WTC11 (cell line): ENCODE measurements at regions not wholly inside any gene's neighbourhood (a gene's known extent, or its start where the extent isn't known, plus 50 kb on each side); places are given as distances from the start of the nearest gene placed in this dataset.

ENCODE experiments used
- ATAC-seq: fragments of 200-7000 bp; cut with Tn5 transposase; 2 replicates; pipeline ENCODE4 v1.10.0; 2021; ENCODE audit warnings: mild to moderate bottlenecking, moderate library complexity
- CTCF ChIA-PET: fragments of 300-600 bp; sonication (Branson Sonifier 250); formaldehyde crosslinking; loops from one replicate; lab custom pipeline; 2021; ENCODE audit warnings: antibody characterized with exemption; lab: Charles Lee
- POLR2A ChIA-PET: fragments of 350-600 bp; sonication (Branson Sonifier 250); formaldehyde crosslinking; loops from one replicate; lab custom pipeline; 2021; ENCODE audit warnings: antibody characterized with exemption; lab: Charles Lee
- DNase-seq: peaks from one replicate; pipeline ENCODE4 v3.0.0; 2021; ENCODE audit warnings: low spot score
- H3K27ac Mint-ChIP-seq: 2 replicates; pipeline ENCODE4 v1.8.0; 2021; ENCODE audit warnings: mixed read lengths
- H3K27me3 Mint-ChIP-seq: 2 replicates; pipeline ENCODE4 v1.8.0; 2021; ENCODE audit warnings: low read depth, mild to moderate bottlenecking, moderate library complexity, mixed read lengths
- H3K36me3 Mint-ChIP-seq: 2 replicates; pipeline ENCODE4 v1.8.0; 2021; ENCODE audit warnings: mixed read lengths
- H3K4me1 Mint-ChIP-seq: 2 replicates; pipeline ENCODE4 v1.8.0; 2022; ENCODE audit warnings: mixed read lengths
- H3K4me3 Mint-ChIP-seq: 2 replicates; pipeline ENCODE4 v1.8.0; 2021; ENCODE audit warnings: mild to moderate bottlenecking, moderate library complexity, mixed read lengths
- H3K9me3 Mint-ChIP-seq: 2 replicates; pipeline ENCODE4 v1.8.0; 2021; ENCODE audit warnings: mixed read lengths
- ATF3 ChIP-seq: sonication (generic); formaldehyde crosslinking; conservative IDR thresholded peaks from 2 replicates; pipeline ENCODE4 v1.8.1; 2022; ENCODE audit warnings: mild to moderate bottlenecking, missing genetic modification reagents
- CBFB ChIP-seq: sonication (generic); formaldehyde crosslinking; IDR thresholded peaks from 2 replicates; pipeline ENCODE4 v1.8.1; 2022; ENCODE audit warnings: mild to moderate bottlenecking, low read depth, missing genetic modification reagents
- CREM ChIP-seq: sonication (generic); formaldehyde crosslinking; IDR thresholded peaks from 2 replicates; pipeline ENCODE4 v1.8.1; 2022; ENCODE audit warnings: mild to moderate bottlenecking, missing genetic modification reagents, moderate library complexity
- E2F4 ChIP-seq: sonication (generic); formaldehyde crosslinking; IDR thresholded peaks from 2 replicates; pipeline ENCODE4 v1.8.1; 2022; ENCODE audit warnings: low read depth, mild to moderate bottlenecking, moderate library complexity, missing genetic modification reagents, borderline replicate concordance
- ERG ChIP-seq: fragments of 250-450 bp; sonication (Bioruptor Pico); IDR thresholded peaks from 2 replicates; pipeline ENCODE4 v1.8.0; 2021; ENCODE audit warnings: mild to moderate bottlenecking
- JAZF1 ChIP-seq: fragments of 250-450 bp; sonication (Bioruptor Pico); IDR thresholded peaks from 2 replicates; pipeline ENCODE4 v1.9.0; 2021; ENCODE audit warnings: moderate library complexity, mild to moderate bottlenecking, inconsistent platforms
- JUN ChIP-seq: sonication (generic); formaldehyde crosslinking; IDR thresholded peaks from 2 replicates; pipeline ENCODE4 v1.8.0; 2023; ENCODE audit warnings: mild to moderate bottlenecking, missing genetic modification reagents
- KAT7 ChIP-seq: sonication (generic); formaldehyde crosslinking; IDR thresholded peaks from 2 replicates; pipeline ENCODE4 v1.8.1; 2023; ENCODE audit warnings: missing genetic modification reagents, mild to moderate bottlenecking, borderline replicate concordance
- MAX ChIP-seq: sonication (generic); formaldehyde crosslinking; IDR thresholded peaks from 2 replicates; pipeline ENCODE4 v1.8.0; 2022; ENCODE audit warnings: mild to moderate bottlenecking, missing genetic modification reagents
- NR2C2 ChIP-seq: sonication (generic); formaldehyde crosslinking; IDR thresholded peaks from 2 replicates; pipeline ENCODE4 v1.8.0; 2022; ENCODE audit warnings: mild to moderate bottlenecking, missing genetic modification reagents
- PREB ChIP-seq: sonication (generic); formaldehyde crosslinking; IDR thresholded peaks from 2 replicates; pipeline ENCODE4 v1.8.1; 2022; ENCODE audit warnings: mild to moderate bottlenecking, missing genetic modification reagents, moderate library complexity, borderline replicate concordance
- SMAD3 ChIP-seq: sonication (generic); formaldehyde crosslinking; IDR thresholded peaks from 2 replicates; pipeline ENCODE4 v1.8.0; 2022; ENCODE audit warnings: missing genetic modification reagents, mild to moderate bottlenecking, borderline replicate concordance
- SOX15 ChIP-seq: fragments of 250-450 bp; sonication (Bioruptor Pico); IDR thresholded peaks from 2 replicates; pipeline ENCODE4 v1.9.0; 2021; ENCODE audit warnings: mild to moderate bottlenecking
- STAT6 ChIP-seq: sonication (generic); formaldehyde crosslinking; conservative IDR thresholded peaks from 2 replicates; pipeline ENCODE4 v1.8.1; 2023; ENCODE audit warnings: mild to moderate bottlenecking, low read depth, missing genetic modification reagents, moderate library complexity
- ZBTB43 ChIP-seq: sonication (generic); formaldehyde crosslinking; IDR thresholded peaks from 2 replicates; pipeline ENCODE4 v1.8.1; 2023; ENCODE audit warnings: mild to moderate bottlenecking, missing genetic modification reagents
- ZMAT4 ChIP-seq: fragments of 250-450 bp; sonication (Bioruptor Pico); IDR thresholded peaks from 2 replicates; pipeline ENCODE4 v1.9.0; 2021; ENCODE audit warnings: mild to moderate bottlenecking
- ZNF219 ChIP-seq: sonication (generic); formaldehyde crosslinking; IDR thresholded peaks from 2 replicates; pipeline ENCODE4 v1.8.0; 2023; ENCODE audit warnings: missing genetic modification reagents, mild to moderate bottlenecking, borderline replicate concordance
- ZNF396 ChIP-seq: fragments of 250-450 bp; sonication (Bioruptor Pico); IDR thresholded peaks from 2 replicates; pipeline ENCODE4 v1.8.0; 2021; ENCODE audit warnings: mild to moderate bottlenecking, moderate library complexity, borderline replicate concordance
- ZNF416 ChIP-seq: fragments of 250-450 bp; sonication (Bioruptor Pico); IDR thresholded peaks from 2 replicates; pipeline ENCODE4 v1.9.0; 2021; ENCODE audit warnings: mild to moderate bottlenecking, inconsistent platforms

GRCh38 chr22:47647720-47648119, 885.3 kb downstream of the TBC1D22A start (continued):
- TF ChIP-seq E2F4, result no peak
- TF ChIP-seq KAT7, result no peak
- TF ChIP-seq ATF3, result no peak

GRCh38 chr22:47647181-47647580, 884.7 kb downstream of the TBC1D22A start:
- no peaks in the 10 kb centered on the region for H3K36me3 Mint-ChIP-seq
- ATAC-seq, result no peak
- no peaks in the 10 kb centered on the region for H3K27me3 Mint-ChIP-seq
- H3K4me1 Mint-ChIP-seq, result peaks cover 16% of the 10 kb centered on the region
- no peak overlapping the region for H3K27ac Mint-ChIP-seq
- peaks cover 7% of the 10 kb centered on the region for H3K9me3 Mint-ChIP-seq
- TF ChIP-seq NR2C2 (CRISPR knock-in tag), result no peak
- TF ChIP-seq ZMAT4 (CRISPR knock-in tag), result no peak
- no peak for TF ChIP-seq ERG (CRISPR knock-in tag)
- TF ChIP-seq STAT6 (CRISPR knock-in tag), result no peak
- no peak for TF ChIP-seq SOX15 (CRISPR knock-in tag)
- TF ChIP-seq JAZF1 (CRISPR knock-in tag), result no peak
- TF ChIP-seq, all 79 proteins: peak for 0
- ChIA-PET CTCF (no interaction called here), POLR2A (no interaction called here)
- no peak for DNase-seq
- no peak overlapping the region for H3K4me3 Mint-ChIP-seq

- ChIA-PET POLR2A (no interaction called here), CTCF (no interaction called here)
- no peak for DNase-seq
- Mint-ChIP-seq H3K9me3 (peaks cover 7% of the 10 kb centered on the region), H3K27ac (no peak overlapping the region), H3K4me1 (peaks cover 16% of the 10 kb centered on the region), H3K36me3 (no peaks in the 10 kb centered on the region), H3K4me3 (no peak overlapping the region), H3K27me3 (no peaks in the 10 kb centered on the region)
- no peak for ATAC-seq
- TF ChIP-seq MAX (CRISPR knock-in tag), result no peak
- no peak for TF ChIP-seq CBFB (CRISPR knock-in tag)
- no peak for TF ChIP-seq ZBTB43 (CRISPR knock-in tag)
- no peak for TF ChIP-seq ZNF219 (CRISPR knock-in tag)
- no peak for TF ChIP-seq PREB (CRISPR knock-in tag)
- no peak for TF ChIP-seq JUN (CRISPR knock-in tag)
- no peak for TF ChIP-seq ZNF396 (CRISPR knock-in tag)
- TF ChIP-seq CREM (CRISPR knock-in tag), result no peak
- TF ChIP-seq ZNF416 (CRISPR knock-in tag), result no peak
- no peak for TF ChIP-seq SMAD3 (CRISPR knock-in tag)
Measured at GRCh38 chr22:47645923-47646322, 883.5 kb downstream of the TBC1D22A start.
